K562 (cell line): ENCODE measurements at regions not wholly inside any gene's neighbourhood (a gene's known extent, or its start where the extent isn't known, plus 50 kb on each side); places are given as distances from the start of the nearest gene placed in this dataset.

Experiments used
- CHD4 ChIP-seq: fragments of 200-600 bp; sonication (generic); IDR thresholded peaks from 3 replicates; pipeline ENCODE4 v1.6.1; 2012; ENCODE audit warnings: low read depth, mild to moderate bottlenecking, mixed read lengths, low read length, inconsistent platforms; ENCODE audit not compliant: insufficient read depth, insufficient replicate concordance, poor library complexity, severe bottlenecking
- CXXC5 ChIP-seq: fragments of 250-450 bp; sonication (Bioruptor Pico); IDR thresholded peaks from 2 replicates; pipeline ENCODE4 v1.8.0; 2022; ENCODE audit warnings: inconsistent platforms, mild to moderate bottlenecking, moderate library complexity
- ELF2 ChIP-seq: fragments of 250-450 bp; sonication (Bioruptor Pico); IDR thresholded peaks from 2 replicates; pipeline ENCODE4 v1.5.0; 2021; ENCODE audit warnings: mild to moderate bottlenecking
- FOSL1 ChIP-seq: fragments of 200-800 bp; sonication (Bioruptor generic); conservative IDR thresholded peaks from 2 replicates; pipeline ENCODE4 v1.6.1; 2016; ENCODE audit warnings: missing genetic modification characterization, missing compliant biosample characterization
- FOXO4 ChIP-seq: fragments of 450-650 bp; formaldehyde crosslinking; IDR thresholded peaks from 2 replicates; pipeline ENCODE4 v1.4.0; 2020; ENCODE audit warnings: mild to moderate bottlenecking, moderate library complexity
- IRF9 ChIP-seq: fragments of 450-650 bp; IDR thresholded peaks from 2 replicates; pipeline ENCODE4 v1.6.1; 2016; ENCODE audit warnings: missing biosample characterization, missing genetic modification characterization
- LCOR ChIP-seq: sonication (generic); formaldehyde crosslinking; IDR thresholded peaks from 2 replicates; pipeline ENCODE4 v1.8.0; 2022; ENCODE audit warnings: mild to moderate bottlenecking, missing genetic modification reagents
- MTA1 ChIP-seq: fragments of 450-650 bp; IDR thresholded peaks from 2 replicates; pipeline ENCODE4 v1.6.1; 2017; ENCODE audit warnings: borderline replicate concordance
- NR0B1 ChIP-seq: fragments of 450-650 bp; IDR thresholded peaks from one replicate; pipeline ENCODE4 v1.6.1; 2018; ENCODE audit warnings: mild to moderate bottlenecking, moderate library complexity; ENCODE audit not compliant: partially characterized antibody
- PCBP1 ChIP-seq: fragments of 200-400 bp; formaldehyde crosslinking; IDR thresholded peaks from 2 replicates; pipeline ENCODE4 v1.6.1; 2018; ENCODE audit warnings: mild to moderate bottlenecking, low read depth, low read length; ENCODE audit not compliant: poor library complexity, severe bottlenecking
- PCBP2 ChIP-seq: fragments of 200-400 bp; formaldehyde crosslinking; IDR thresholded peaks from 2 replicates; pipeline ENCODE4 v1.6.1; 2018; ENCODE audit warnings: low read length, low read depth, mild to moderate bottlenecking, moderate library complexity; ENCODE audit not compliant: poor library complexity, severe bottlenecking
- PML ChIP-seq: IDR thresholded peaks from 2 replicates; pipeline ENCODE4 v1.6.1; 2012; ENCODE audit warnings: low read length, inconsistent platforms
- POU5F1 ChIP-seq: fragments of 150-350 bp; IDR thresholded peaks from 2 replicates; pipeline ENCODE4 v1.6.1; 2014; ENCODE audit warnings: borderline replicate concordance, low read length, low read depth, mild to moderate bottlenecking; ENCODE audit not compliant: partially characterized antibody
- PTRF ChIP-seq: fragments of 450-650 bp; IDR thresholded peaks from 2 replicates; pipeline ENCODE4 v1.6.1; 2016; ENCODE audit warnings: mild to moderate bottlenecking, missing genetic modification characterization, missing compliant biosample characterization
- RFX1 ChIP-seq: fragments of 450-650 bp; IDR thresholded peaks from 2 replicates; pipeline ENCODE4 v1.6.1; 2016; ENCODE audit warnings: mild to moderate bottlenecking, moderate library complexity
- SIRT6 ChIP-seq: IDR thresholded peaks from one replicate; pipeline ENCODE4 v1.6.1; 2012; ENCODE audit warnings: low read depth, mild to moderate bottlenecking, control low read depth, inconsistent platforms, low read length, moderate library complexity
- SMAD4 ChIP-seq: fragments of 250-450 bp; sonication (Bioruptor Pico); conservative IDR thresholded peaks from 2 replicates; pipeline ENCODE4 v1.8.0; 2021; ENCODE audit warnings: inconsistent platforms, mild to moderate bottlenecking, moderate library complexity
- SOX6 ChIP-seq: fragments of 450-650 bp; IDR thresholded peaks from 2 replicates; pipeline ENCODE4 v1.6.1; 2014; ENCODE audit warnings: mild to moderate bottlenecking
- TCF3 ChIP-seq: sonication (generic); formaldehyde crosslinking; IDR thresholded peaks from 2 replicates; pipeline ENCODE4 v1.4.0; 2020; ENCODE audit warnings: mild to moderate bottlenecking, missing genetic modification reagents
- TEAD2 ChIP-seq: fragments of 450-650 bp; IDR thresholded peaks from 2 replicates; pipeline ENCODE4 v1.6.1; 2016; ENCODE audit warnings: missing genetic modification characterization, control low read depth, missing compliant biosample characterization
- TEAD4 ChIP-seq, 2 experiments: sonication (generic) in 1 of 2; formaldehyde crosslinking in 1 of 2; IDR thresholded peaks; 2 replicates each; pipeline versions ENCODE4 v1.6.1 to v1.8.0; 2012 to 2022; ENCODE audit warnings: borderline replicate concordance in 1 of 2, inconsistent platforms in 1 of 2, low read length in 1 of 2, mild to moderate bottlenecking in 1 of 2, missing genetic modification reagents in 1 of 2
- U2AF2 ChIP-seq: fragments of 200-400 bp; formaldehyde crosslinking; optimal IDR thresholded peaks from 2 replicates; pipeline ENCODE3; 2017; ENCODE audit warnings: low read depth, mild to moderate bottlenecking, low read length
- ZBTB9 ChIP-seq: fragments of 450-650 bp; formaldehyde crosslinking; IDR thresholded peaks from 2 replicates; pipeline ENCODE4 v1.4.0; 2020; ENCODE audit warnings: mild to moderate bottlenecking, moderate library complexity
- ZNF140 ChIP-seq: fragments of 250-450 bp; sonication (Bioruptor Pico); IDR thresholded peaks from 2 replicates; pipeline ENCODE4 v1.8.0; 2021; ENCODE audit warnings: moderate library complexity, mild to moderate bottlenecking, inconsistent platforms
- ZNF143 ChIP-seq: sonication (generic); formaldehyde crosslinking; IDR thresholded peaks from 2 replicates; pipeline ENCODE4 v1.9.0; 2022; ENCODE audit warnings: mild to moderate bottlenecking, missing genetic modification reagents
- ZNF586 ChIP-seq: fragments of 450-650 bp; formaldehyde crosslinking; conservative IDR thresholded peaks from 2 replicates; pipeline ENCODE4 v1.4.0; 2020; ENCODE audit warnings: mild to moderate bottlenecking, moderate library complexity
- ZNF717 ChIP-seq: fragments of 250-450 bp; sonication (Bioruptor Pico); IDR thresholded peaks from 2 replicates; pipeline ENCODE4 v1.5.0; 2021

DNA sequence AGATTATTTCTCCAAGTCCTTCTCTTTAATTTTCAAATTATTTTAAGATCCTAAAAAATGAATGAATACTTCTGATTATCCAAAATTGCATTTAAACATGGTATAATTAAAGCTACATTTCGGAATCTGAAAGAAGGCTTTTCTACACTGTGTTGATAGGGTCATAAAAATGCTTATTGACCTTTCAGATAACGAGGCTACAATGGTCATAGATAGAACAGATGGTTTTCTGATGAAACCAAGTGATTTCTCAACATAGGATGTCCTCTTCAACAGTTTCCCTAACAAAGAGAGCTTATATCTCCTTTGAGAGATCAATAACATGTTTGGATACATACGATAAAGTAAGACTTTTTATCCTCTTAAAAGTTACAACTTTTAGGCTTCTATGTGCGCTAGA, 201.1 kb downstream of the PTH2R start (continued):
- TF ChIP-seq NR0B1 (no peak), TCF3 (peak; percentile 13; the same call in 1 of the 2 replicates), CHD4 (no peak), U2AF2 (no peak), TEAD4 (IDR thresholded peaks at IDR 0.05; ENCODE audit: low read length) (peak; percentile 61), TEAD4 (CRISPR knock-in tag; IDR thresholded peaks at IDR 0.05; ENCODE audit: borderline replicate concordance) (no peak), CXXC5 (CRISPR knock-in tag) (no peak), TEAD2 (tag) (no peak), ZNF717 (CRISPR knock-in tag) (no peak), SIRT6 (no peak), PTRF (no peak), POU5F1 (no peak), RFX1 (no peak), SOX6 (peak; percentile 34; the same call in 1 of the 2 replicates), ELF2 (CRISPR knock-in tag) (no peak), PCBP2 (no peak), PCBP1 (no peak), ZNF586 (CRISPR knock-in tag) (no peak), FOSL1 (tag) (no peak), ZBTB9 (CRISPR knock-in tag) (no peak), MTA1 (no peak), IRF9 (no peak), LCOR (no peak), ZNF143 (CRISPR knock-in tag) (no peak), SMAD4 (CRISPR knock-in tag) (no peak), PML (no peak), ZNF140 (CRISPR knock-in tag) (no peak), FOXO4 (CRISPR knock-in tag) (no peak)
